ENCODE measurements at regions not wholly inside any gene's neighbourhood (a gene's known extent, or its start where the extent isn't known, plus 50 kb on each side); places are given as distances from the start of the nearest gene placed in this dataset.

- TF ChIP-seq FOSL1 (IDR thresholded peaks at IDR 0.05; ENCODE audit: insufficient read depth, low read depth, low read length) (no peak), JUN (IDR thresholded peaks at IDR 0.05; ENCODE audit: low read depth, low read length) (no peak), RXRA (IDR thresholded peaks at IDR 0.05; ENCODE audit: insufficient read depth, low read depth, low read length) (no peak), POLR2A (IDR thresholded peaks at IDR 0.05; ENCODE audit: control extremely low read depth in 1 of 2, low read depth in 2 of 2, low read length in 2 of 2) (no peak), CREB1 (IDR thresholded peaks at IDR 0.05) (no peak), RAD21 (IDR thresholded peaks at IDR 0.05 in 1 of 2, conservative IDR thresholded peaks at IDR 0.05 in 1 of 2; ENCODE audit: low read depth in 2 of 2, low read length in 2 of 2) (no peak)
Observed at GRCh38 chr7:17155529-17155928, 142.9 kb upstream of the AHR start (continued).
